Large intestine (tissue), 3 donors: ENCODE measurements at regions not wholly inside any gene's neighbourhood (a gene's known extent, or its start where the extent isn't known, plus 50 kb on each side); places are given as distances from the start of the nearest gene placed in this dataset.
"Not testable (repeated sequence)": the region's sequence is repeated elsewhere in the genome, so short reads cannot be mapped to it uniquely, and the experiment has no call there.

ENCODE experiments used
- DNase-seq, 2 donors: peaks; one replicate each; pipeline versions ENCODE4 v3.0.0 to v3.0.0-alpha.2; 2013
- H3K27ac ChIP-seq: one replicate; pipeline ENCODE4 v1.5.1; 2013; ENCODE audit warnings: low read length
- H3K27me3 ChIP-seq: 2 replicates; pipeline ENCODE4 v1.6.1; 2013; ENCODE audit warnings: low read length; ENCODE audit not compliant: control insufficient read depth, insufficient read depth
- H3K36me3 ChIP-seq: 2 replicates; pipeline ENCODE4 v1.6.1; 2013; ENCODE audit warnings: low read length; ENCODE audit not compliant: control insufficient read depth, insufficient read depth
- H3K4me1 ChIP-seq: one replicate; pipeline ENCODE4 v1.6.1; 2013; ENCODE audit warnings: low read length; ENCODE audit not compliant: control insufficient read depth, insufficient read depth
- H3K4me3 ChIP-seq: one replicate; pipeline ENCODE4 v1.5.1; 2013; ENCODE audit warnings: low read length
- H3K9me3 ChIP-seq: one replicate; pipeline ENCODE4 v1.6.1; 2013; ENCODE audit warnings: mild to moderate bottlenecking, low read depth, low read length, moderate library complexity; ENCODE audit not compliant: control insufficient read depth
- WGBS: methylation state at CpG from one replicate; pipeline ENCODE4 v1.1.5; 2013; ENCODE audit warnings: low lambda C conversion rate; ENCODE audit not compliant: insufficient coverage; 5-methylcytosine and 5-hydroxymethylcytosine counted together

GRCh38 chr14:40960257-40960656 is 646.4 kb upstream of the LRFN5 start:
- H3K36me3 ChIP-seq: not testable (repeated sequence)

GRCh38 chr14:40955131-40955505 is 651.6 kb upstream of the LRFN5 start:
- WGBS: no CpG with 5 or more reads among the region's 2 CpGs
- Histone ChIP-seq H3K9me3 (peaks cover 3% of the 10 kb centered on the region), H3K27ac (no peak overlapping the region), H3K4me1 (no peaks in the 10 kb centered on the region), H3K4me3 (no peak overlapping the region), H3K36me3 (no peaks in the 10 kb centered on the region), H3K27me3 (no peaks in the 10 kb centered on the region)
- no peak for DNase-seq

More at GRCh38 chr14:40960257-40960656, 646.4 kb upstream of the LRFN5 start:
- DNase-seq, H3K27me3 ChIP-seq, H3K4me1 ChIP-seq, H3K9me3 ChIP-seq, H3K27ac ChIP-seq, H3K4me3 ChIP-seq: not testable (repeated sequence)
- WGBS: 100% methylated on average over 1 of the region's 2 CpGs

GRCh38 chr14:40954448-40955130 is 652.1 kb upstream of the LRFN5 start:
- H3K9me3 ChIP-seq, DNase-seq, H3K27me3 ChIP-seq, H3K27ac ChIP-seq, H3K4me1 ChIP-seq, H3K4me3 ChIP-seq, H3K36me3 ChIP-seq: not testable (repeated sequence)
- no CpG with 5 or more reads among the region's 34 CpGs for WGBS

GRCh38 chr14:40944521-40944920 is 662.2 kb upstream of the LRFN5 start:
- H3K9me3 ChIP-seq: no peaks in the 10 kb centered on the region

GRCh38 chr14:40936861-40937260 is 669.8 kb upstream of the LRFN5 start:
- H3K4me3 ChIP-seq: no peak overlapping the region
- no peak overlapping the region for H3K27ac ChIP-seq
- H3K36me3 ChIP-seq: no peaks in the 10 kb centered on the region
- no peak for DNase-seq
- H3K4me1 ChIP-seq: no peaks in the 10 kb centered on the region
- no CpG with 5 or more reads among the region's 1 CpG for WGBS
- no peaks in the 10 kb centered on the region for H3K9me3 ChIP-seq
- no peaks in the 10 kb centered on the region for H3K27me3 ChIP-seq

More at GRCh38 chr14:40944521-40944920, 662.2 kb upstream of the LRFN5 start:
- H3K27me3 ChIP-seq: no peaks in the 10 kb centered on the region
- H3K36me3 ChIP-seq: no peaks in the 10 kb centered on the region
- 33% methylated on average over 3 of the region's 3 CpGs for WGBS
- no peak overlapping the region for H3K27ac ChIP-seq
- H3K4me3 ChIP-seq: no peak overlapping the region
- H3K4me1 ChIP-seq: no peaks in the 10 kb centered on the region
- no peak for DNase-seq

- Histone ChIP-seq H3K4me1 (no peaks in the 10 kb centered on the region), H3K36me3 (no peaks in the 10 kb centered on the region), H3K27ac (no peak overlapping the region), H3K4me3 (no peak overlapping the region), H3K9me3 (no peaks in the 10 kb centered on the region), H3K27me3 (no peaks in the 10 kb centered on the region)
- DNase-seq: no peak
These were observed 686.3 kb upstream of the LRFN5 start for GRCh38 chr14:40920380-40920779.

GRCh38 chr14:40911141-40911540 is 695.5 kb upstream of the LRFN5 start:
- no peaks in the 10 kb centered on the region for H3K9me3 ChIP-seq
- H3K36me3 ChIP-seq: no peaks in the 10 kb centered on the region
- H3K27me3 ChIP-seq: no peaks in the 10 kb centered on the region
- H3K4me3 ChIP-seq: no peak overlapping the region
- no peak overlapping the region for H3K27ac ChIP-seq
- H3K4me1 ChIP-seq: no peaks in the 10 kb centered on the region
- DNase-seq: no peak
- no CpG with 5 or more reads among the region's 4 CpGs for WGBS

- WGBS: no CpG with 5 or more reads among the region's 2 CpGs
- Histone ChIP-seq H3K4me1 (no peaks in the 10 kb centered on the region), H3K9me3 (no peaks in the 10 kb centered on the region), H3K4me3 (no peak overlapping the region), H3K36me3 (no peaks in the 10 kb centered on the region), H3K27ac (no peak overlapping the region), H3K27me3 (no peaks in the 10 kb centered on the region)
- DNase-seq: no peak
These were observed 696.8 kb upstream of the LRFN5 start for GRCh38 chr14:40909906-40910305.

- no peaks in the 10 kb centered on the region for H3K27me3 ChIP-seq
- H3K9me3 ChIP-seq: no peaks in the 10 kb centered on the region
- no peak overlapping the region for H3K4me3 ChIP-seq
- no peaks in the 10 kb centered on the region for H3K4me1 ChIP-seq
- no peaks in the 10 kb centered on the region for H3K36me3 ChIP-seq
- DNase-seq: no peak
- no peak overlapping the region for H3K27ac ChIP-seq
These were observed 703.0 kb upstream of the LRFN5 start for GRCh38 chr14:40903709-40904108.

- H3K36me3 ChIP-seq: no peaks in the 10 kb centered on the region
- DNase-seq: no peak
- H3K4me3 ChIP-seq: no peak overlapping the region
- H3K27me3 ChIP-seq: no peaks in the 10 kb centered on the region
- H3K9me3 ChIP-seq: no peaks in the 10 kb centered on the region
- no peak overlapping the region for H3K27ac ChIP-seq
- no peaks in the 10 kb centered on the region for H3K4me1 ChIP-seq
- WGBS: no CpG with 5 or more reads among the region's 2 CpGs
These were observed 707.2 kb upstream of the LRFN5 start for GRCh38 chr14:40899435-40899834.

- Histone ChIP-seq H3K36me3 (no peaks in the 10 kb centered on the region), H3K9me3 (no peaks in the 10 kb centered on the region), H3K27me3 (no peaks in the 10 kb centered on the region), H3K4me1 (no peaks in the 10 kb centered on the region), H3K27ac (no peak overlapping the region), H3K4me3 (no peak overlapping the region)
- no peak for DNase-seq
- WGBS: 100% methylated on average over 1 of the region's 2 CpGs
These were observed 711.8 kb upstream of the LRFN5 start for GRCh38 chr14:40894846-40895245.
